ENCODE measurements at regions not wholly inside any gene's neighbourhood (a gene's known extent, or its start where the extent isn't known, plus 50 kb on each side); places are given as distances from the start of the nearest gene placed in this dataset.
"Not testable (repeated sequence)": the region's sequence is repeated elsewhere in the genome, so short reads cannot be mapped to it uniquely, and the experiment has no call there.

- DNase-seq: no peak
Observed at GRCh38 chr7:8809320-8809719, 375.9 kb downstream of the NXPH1 start.

- DNase-seq: no peak
Observed at GRCh38 chr7:8817448-8818036, 384.1 kb downstream of the NXPH1 start.

GRCh38 chr7:8818406-8818805 is 385.0 kb downstream of the NXPH1 start:
- DNase-seq: no peak

GRCh38 chr7:8822595-8822994 is 389.2 kb downstream of the NXPH1 start:
- no peak for DNase-seq

GRCh38 chr7:8823486-8823885 is 390.1 kb downstream of the NXPH1 start:
- DNase-seq: no peak

GRCh38 chr7:8827329-8827728 is 393.9 kb downstream of the NXPH1 start:
- no peak for DNase-seq

GRCh38 chr7:8829100-8829499 is 395.7 kb downstream of the NXPH1 start:
- no peak for DNase-seq

- no peak for DNase-seq
Observed at GRCh38 chr7:8831376-8831775, 398.0 kb downstream of the NXPH1 start.

GRCh38 chr7:8833355-8833754 is 399.9 kb downstream of the NXPH1 start:
- no peak for DNase-seq

GRCh38 chr7:8841171-8841570 is 407.8 kb downstream of the NXPH1 start:
- DNase-seq: no peak

GRCh38 chr7:8871716-8872115 is 438.3 kb downstream of the NXPH1 start:
- no peak for DNase-seq

- no peak for DNase-seq
Observed at GRCh38 chr7:8881916-8882315, 448.5 kb downstream of the NXPH1 start.

GRCh38 chr7:8885480-8886000 is 452.1 kb downstream of the NXPH1 start:
- DNase-seq: no peak

GRCh38 chr7:8890346-8890745 is 456.9 kb downstream of the NXPH1 start:
- not testable (repeated sequence) for DNase-seq

GRCh38 chr7:8893775-8894174 is 460.4 kb downstream of the NXPH1 start:
- no peak for DNase-seq

GRCh38 chr7:8906396-8907075 is 473.1 kb downstream of the NXPH1 start:
- no peak for DNase-seq

GRCh38 chr7:8908889-8909288 is 475.5 kb downstream of the NXPH1 start:
- DNase-seq: no peak

- no peak for DNase-seq
Observed at GRCh38 chr7:8913682-8914081, 480.3 kb downstream of the NXPH1 start.

GRCh38 chr7:8921807-8922206 is 488.4 kb downstream of the NXPH1 start:
- no peak for DNase-seq

GRCh38 chr7:8922726-8923125 is 489.3 kb downstream of the NXPH1 start:
- no peak for DNase-seq

- DNase-seq: no peak
Observed at GRCh38 chr7:8923164-8923806, 489.9 kb downstream of the NXPH1 start.

- no peak for DNase-seq
Observed at GRCh38 chr7:8931906-8932646, 498.7 kb downstream of the NXPH1 start.

- DNase-seq: no peak
Observed at GRCh38 chr7:8932751-8933150, 499.3 kb downstream of the NXPH1 start.

- no peak for DNase-seq
Observed at GRCh38 chr7:8937204-8937603, 503.8 kb downstream of the NXPH1 start.
